WI38 (cell line): ENCODE measurements at regions not wholly inside any gene's neighbourhood (a gene's known extent, or its start where the extent isn't known, plus 50 kb on each side); places are given as distances from the start of the nearest gene placed in this dataset.

Source experiments
- H3K4me3 ChIP-seq: 2 replicates; pipeline ENCODE4 v1.5.1; 2011; ENCODE audit warnings: low read depth, mild to moderate bottlenecking, control low read depth, low read length
- CTCF ChIP-seq: IDR thresholded peaks from 2 replicates; pipeline ENCODE4 v1.5.1; 2012; ENCODE audit warnings: low read depth, mild to moderate bottlenecking, control low read depth, low read length

- H3K4me3 ChIP-seq: no peak overlapping the region
- TF ChIP-seq CTCF: no peak
Observed at GRCh38 chr18:40110455-40110854, 1844.6 kb upstream of the PIK3C3 start.

GRCh38 chr18:40109252-40110049, 1845.6 kb upstream of the PIK3C3 start:
- no peak for TF ChIP-seq CTCF
- no peak overlapping the region for H3K4me3 ChIP-seq

DNA sequence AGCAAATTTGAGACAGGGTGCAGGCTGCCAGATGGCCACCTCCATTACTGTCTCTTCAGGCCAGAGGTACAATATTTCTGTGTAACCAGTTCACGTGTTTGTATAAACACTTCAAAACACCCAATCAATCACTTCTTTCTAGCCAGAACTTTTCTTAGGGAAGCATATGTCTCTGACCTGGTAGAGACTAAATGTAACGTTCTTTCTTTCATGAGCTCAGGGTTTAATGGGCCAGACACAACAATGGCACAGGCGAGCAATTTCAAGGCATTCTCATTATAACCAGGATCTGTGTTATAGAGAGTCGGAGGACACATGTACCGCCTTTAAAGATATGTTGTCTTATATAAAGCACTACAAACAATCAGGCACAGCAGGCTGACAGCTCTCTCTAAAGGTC, 1846.4 kb upstream of the PIK3C3 start:
- no peak for TF ChIP-seq CTCF

DNA sequence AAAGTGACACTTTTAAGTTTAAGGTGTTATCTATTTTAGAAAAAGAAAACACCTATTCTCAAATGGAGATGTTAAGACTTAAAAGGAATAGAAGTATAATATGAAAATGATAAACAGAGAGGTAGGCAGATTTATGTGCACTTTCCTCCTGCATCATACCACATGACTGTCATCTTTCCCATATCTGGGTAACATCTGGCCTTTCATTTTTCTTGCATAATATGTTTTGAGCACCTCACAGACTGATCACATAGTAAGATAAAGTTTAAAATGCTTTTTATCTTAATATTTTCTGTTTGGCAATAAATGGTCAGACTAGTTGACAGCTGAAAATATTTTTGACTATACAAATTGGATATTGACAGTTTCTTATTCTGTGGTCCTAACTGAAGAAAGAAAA, 1852.1 kb upstream of the PIK3C3 start:
- H3K4me3 ChIP-seq: no peak overlapping the region
- TF ChIP-seq CTCF: no peak

More for the DNA sequence above, 1846.4 kb upstream of the PIK3C3 start:
- no peak overlapping the region for H3K4me3 ChIP-seq

GRCh38 chr18:40099641-40100040, 1855.4 kb upstream of the PIK3C3 start:
- H3K4me3 ChIP-seq: no peak overlapping the region
- TF ChIP-seq CTCF: no peak

DNA sequence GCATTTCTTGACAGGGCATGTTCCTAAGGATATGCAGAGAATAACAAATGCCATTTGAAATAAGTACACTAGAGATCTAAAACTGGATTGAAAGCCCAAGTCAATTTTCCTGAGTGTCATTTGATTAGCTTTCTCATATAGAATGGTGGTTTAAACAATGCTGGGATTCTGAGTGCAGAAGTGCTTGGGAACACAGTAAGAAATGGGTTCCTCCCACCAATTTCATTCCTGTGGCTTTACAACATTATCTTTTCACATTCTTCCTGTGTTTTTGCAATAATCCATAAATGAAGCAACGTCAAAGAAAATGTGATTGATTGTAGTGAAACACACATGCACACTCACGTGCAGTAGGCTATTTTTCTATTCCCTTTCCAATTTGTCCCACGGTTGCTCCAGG, 1858.4 kb upstream of the PIK3C3 start:
- no peak overlapping the region for H3K4me3 ChIP-seq
- TF ChIP-seq CTCF: no peak

DNA sequence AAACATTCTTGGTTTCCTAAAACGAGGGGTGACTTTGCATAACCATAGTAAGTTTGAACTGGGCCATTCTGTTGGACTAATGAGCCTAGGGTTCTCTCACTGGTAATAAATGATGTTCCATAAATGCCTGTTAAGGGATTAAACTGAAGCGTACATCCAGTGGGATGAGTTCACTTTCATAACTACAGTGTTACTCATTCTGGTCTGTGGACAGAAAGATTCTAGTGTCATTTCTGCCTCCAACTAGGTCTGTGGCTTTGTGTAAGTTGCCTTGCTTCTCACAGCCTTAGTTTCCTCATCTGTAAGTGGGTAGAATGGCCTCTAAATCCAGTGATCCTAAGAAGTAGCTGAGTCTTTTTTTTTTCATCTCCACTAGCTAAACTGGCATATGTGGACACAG, 1860.6 kb upstream of the PIK3C3 start:
- TF ChIP-seq CTCF: no peak

More for the DNA sequence above, 1860.6 kb upstream of the PIK3C3 start:
- no peak overlapping the region for H3K4me3 ChIP-seq
